Right hindlimb (tissue), 1 donor: ENCODE measurements at regions not wholly inside any gene's neighbourhood (a gene's known extent, or its start where the extent isn't known, plus 50 kb on each side); places are given as distances from the start of the nearest gene placed in this dataset.

Experiments
- DNase-seq: peaks from one replicate; pipeline ENCODE4 v3.0.0-alpha.2; 2018

DNA sequence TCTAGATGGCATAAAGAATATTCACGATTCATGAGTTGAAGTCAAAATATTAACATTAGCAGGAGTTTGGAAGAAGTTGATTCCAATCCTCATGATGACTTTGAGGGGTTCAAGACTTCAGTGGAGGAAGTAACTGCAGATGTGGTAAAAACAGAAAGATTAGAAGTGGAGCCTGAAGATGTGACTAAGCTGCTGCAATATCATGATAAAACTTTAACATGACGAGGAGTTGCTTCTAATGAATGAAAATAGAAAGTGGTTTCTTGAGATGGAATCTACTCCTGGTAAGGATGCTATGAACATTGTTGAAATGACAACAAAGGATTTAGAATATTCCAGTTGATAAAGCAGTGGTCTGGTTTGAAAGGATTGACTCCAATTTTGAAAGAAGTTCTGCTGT, 70.1 kb upstream of the TMLHE start:
- no peak for DNase-seq

DNA sequence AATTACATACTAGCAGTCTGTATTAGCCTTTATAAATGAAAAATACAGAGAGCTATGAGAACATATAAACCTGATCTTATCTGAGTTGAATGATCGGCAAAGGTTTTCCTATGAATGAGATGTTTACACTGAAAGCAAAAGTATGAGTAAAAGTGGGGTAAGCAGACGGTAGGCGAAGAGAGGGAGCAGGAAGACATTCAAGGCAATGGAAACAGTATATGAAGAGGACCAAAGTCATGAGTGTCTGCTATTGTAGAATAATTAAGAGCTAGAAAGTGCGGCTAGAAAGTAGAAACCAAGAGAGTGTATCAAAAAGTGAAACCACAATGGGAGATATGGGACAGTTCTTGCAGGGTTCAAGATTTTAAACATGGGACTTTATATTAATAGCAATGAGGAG, 67.0 kb upstream of the TMLHE start:
- no peak for DNase-seq

DNA sequence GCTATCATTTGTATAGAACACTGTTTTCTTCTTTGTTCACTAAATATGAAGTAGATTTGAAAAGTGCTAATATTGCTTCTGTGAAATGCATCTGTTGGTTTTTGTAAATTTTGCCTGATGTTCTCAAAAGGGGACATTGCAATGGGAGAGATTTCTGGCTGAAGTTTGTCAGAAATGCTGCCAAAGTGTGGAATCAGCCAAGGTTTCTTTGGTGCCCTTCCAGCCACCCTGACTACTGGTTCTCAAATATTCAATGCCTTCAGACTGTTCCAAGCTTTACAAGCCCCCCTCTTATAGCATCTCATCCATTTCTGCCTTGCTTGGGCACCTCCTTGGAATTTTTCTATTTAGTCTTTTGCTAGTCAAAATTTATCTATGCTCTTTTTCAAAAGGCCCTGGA, 60.6 kb upstream of the TMLHE start:
- peak; percentile 17 for DNase-seq

DNA sequence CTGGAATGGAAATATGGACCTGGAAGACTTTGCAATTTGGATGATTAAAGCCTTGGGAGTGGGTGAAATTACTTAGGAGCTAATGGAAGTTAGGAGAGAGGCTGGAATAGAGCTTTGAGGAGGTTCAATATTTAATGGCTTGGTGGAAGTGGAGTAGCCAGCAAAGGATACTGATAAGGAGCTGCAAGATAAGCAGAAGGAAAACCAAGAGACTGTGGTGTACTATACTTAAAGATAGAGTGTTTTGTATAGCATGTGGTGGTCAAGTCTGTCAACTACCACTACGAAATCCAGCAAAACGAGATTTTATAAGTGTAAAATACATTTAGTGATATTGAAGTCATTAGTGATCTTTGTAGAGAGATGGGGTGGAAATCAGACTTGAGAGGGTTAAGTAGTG, 54.0 kb upstream of the TMLHE start:
- no peak for DNase-seq
